ENCODE measurements at regions not wholly inside any gene's neighbourhood (a gene's known extent, or its start where the extent isn't known, plus 50 kb on each side); places are given as distances from the start of the nearest gene placed in this dataset.
A peak's percentile ranks its signal among the peaks of the same experiment; 100 is the strongest.

DNA sequence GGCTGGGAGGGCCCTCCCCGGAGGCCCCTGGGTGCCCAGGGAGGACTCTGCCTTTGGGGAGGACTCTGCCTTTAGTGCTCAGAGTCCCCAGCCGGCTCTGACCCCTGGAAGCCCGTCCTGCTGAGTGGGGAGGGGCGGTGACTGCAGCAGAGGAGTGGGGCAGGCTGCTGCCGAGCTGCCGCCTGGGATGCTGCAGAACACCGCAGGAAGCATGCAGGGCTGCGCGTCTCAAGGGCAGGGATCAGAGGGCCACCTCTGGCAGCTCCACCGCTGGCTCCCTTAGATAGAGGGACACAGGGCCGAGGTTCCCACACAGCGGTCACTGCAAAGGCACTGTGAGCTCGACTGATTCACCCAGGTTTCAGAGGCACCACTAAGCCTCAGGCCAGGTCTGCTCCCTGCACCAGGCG, 82.2 kb upstream of the GATA5 start:
- no peak overlapping the region for H3K27ac ChIP-seq (ENCODE audit: low read depth, low read length)
- no peak overlapping the region for H3K4me3 ChIP-seq (ENCODE audit: low read length in 2 of 2)
- DNase-seq: peak in 1 of 5 donors; percentile 11
- Mint-ChIP-seq H3K4me1 (peaks cover 0 to 4% (median under 1%) of the 10 kb centered on the region in 4 donors), H3K27me3 (peaks cover 10 to 20% of the 10 kb centered on the region in 2 donors), H3K36me3 (no peaks in the 10 kb centered on the region), H3K4me3 (no peak overlapping the region), H3K9me3 (no peaks in the 10 kb centered on the region), H3K27ac (no peak overlapping the region)
- CTCF ChIA-PET (ENCODE audit: partially characterized antibody): no interaction called here
- no peaks in the 10 kb centered on the region for H3K4me1 ChIP-seq (ENCODE audit: insufficient read depth, low read length)
- H3K9me3 ChIP-seq (ENCODE audit: control insufficient read depth in 1 of 2, low read length in 2 of 2): no peaks in the 10 kb centered on the region
- H3K36me3 ChIP-seq (ENCODE audit: insufficient read depth, low read length): no peaks in the 10 kb centered on the region
- intact Hi-C loops (cut with micrococcal nuclease): no loop called here
- H3K27me3 ChIP-seq (ENCODE audit: insufficient read depth, low read length): peaks cover 4% of the 10 kb centered on the region
- POLR2A ChIA-PET (ENCODE audit: partially characterized antibody): no interaction called here

DNA sequence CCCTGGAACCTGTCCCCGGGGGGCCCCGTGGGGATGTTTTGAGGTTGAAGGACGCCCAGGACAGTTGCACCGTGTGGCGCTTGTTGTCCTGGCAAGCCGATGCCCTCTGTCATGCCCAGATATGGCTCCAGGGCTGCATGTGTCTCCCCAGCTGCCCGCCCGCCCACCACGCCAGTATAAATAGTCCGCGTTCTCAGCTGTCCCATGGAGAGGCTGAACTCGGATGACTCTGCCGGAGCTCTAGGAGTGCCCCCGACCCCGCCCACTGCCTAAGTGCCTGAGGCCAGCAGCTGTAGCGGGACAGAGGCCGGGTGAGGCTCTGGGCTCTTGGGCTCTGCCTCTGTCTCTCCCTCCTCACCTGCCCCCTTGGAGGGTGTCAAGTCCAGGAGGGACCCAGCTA, 83.0 kb upstream of the GATA5 start:
- H3K4me3 ChIP-seq (ENCODE audit: low read length in 2 of 2): no peak overlapping the region
- H3K4me1 ChIP-seq (ENCODE audit: insufficient read depth, low read length): no peaks in the 10 kb centered on the region
- no peak for DNase-seq
- peaks cover 4% of the 10 kb centered on the region for H3K27me3 ChIP-seq (ENCODE audit: insufficient read depth, low read length)
- ChIA-PET POLR2A (ENCODE audit: partially characterized antibody) (no interaction called here), CTCF (ENCODE audit: partially characterized antibody) (no interaction called here)
- Mint-ChIP-seq H3K27me3 (peaks cover 9 to 16% of the 10 kb centered on the region in 2 donors), H3K9me3 (no peaks in the 10 kb centered on the region), H3K4me1 (peaks cover 0 to 4% (median under 1%) of the 10 kb centered on the region in 4 donors), H3K27ac (no peak overlapping the region), H3K4me3 (no peak overlapping the region), H3K36me3 (no peaks in the 10 kb centered on the region)
- intact Hi-C loops (cut with micrococcal nuclease): no loop called here
- no peaks in the 10 kb centered on the region for H3K9me3 ChIP-seq (ENCODE audit: control insufficient read depth in 1 of 2, low read length in 2 of 2)
- H3K27ac ChIP-seq (ENCODE audit: low read depth, low read length): no peak overlapping the region
- no peaks in the 10 kb centered on the region for H3K36me3 ChIP-seq (ENCODE audit: insufficient read depth, low read length)

DNA sequence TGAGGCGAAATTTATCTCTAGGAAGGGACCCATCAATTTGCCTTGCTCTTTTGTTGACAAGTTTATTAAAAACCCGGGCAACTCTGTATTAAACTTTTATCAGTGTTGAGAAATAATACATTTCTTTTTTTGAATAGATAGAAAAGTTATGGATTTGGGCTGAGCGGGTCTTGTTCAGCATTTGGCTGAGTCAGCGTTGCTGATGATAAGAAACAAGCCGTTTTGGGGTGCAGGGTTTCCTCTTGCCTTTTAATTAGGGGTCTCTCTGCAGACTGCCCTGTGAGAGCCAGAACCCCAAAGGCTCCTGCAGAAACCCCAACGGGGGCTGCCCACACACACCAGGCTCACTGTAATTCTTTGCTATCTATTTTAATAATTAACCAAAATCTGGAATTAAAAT, 82.1 kb upstream of the SLCO4A1 start:
- no peaks in the 10 kb centered on the region for H3K36me3 ChIP-seq (ENCODE audit: insufficient read depth, low read length)
- no peak for DNase-seq
- no peaks in the 10 kb centered on the region for H3K9me3 ChIP-seq (ENCODE audit: control insufficient read depth in 1 of 2, low read length in 2 of 2)
- H3K36me3 Mint-ChIP-seq: no peaks in the 10 kb centered on the region
- intact Hi-C loops (cut with micrococcal nuclease): no loop called here
- peaks cover 7 to 14% of the 10 kb centered on the region in 2 donors for H3K27me3 Mint-ChIP-seq
- POLR2A ChIA-PET (ENCODE audit: partially characterized antibody): no interaction called here
- CTCF ChIA-PET (ENCODE audit: partially characterized antibody): no interaction called here
- no peak overlapping the region for H3K4me3 Mint-ChIP-seq
- H3K4me1 ChIP-seq (ENCODE audit: insufficient read depth, low read length): no peaks in the 10 kb centered on the region
- H3K9me3 Mint-ChIP-seq: no peaks in the 10 kb centered on the region
- H3K27me3 ChIP-seq (ENCODE audit: insufficient read depth, low read length): peaks cover 4% of the 10 kb centered on the region
- H3K4me3 ChIP-seq (ENCODE audit: low read length in 2 of 2): no peak overlapping the region
- no peak overlapping the region for H3K27ac ChIP-seq (ENCODE audit: low read depth, low read length)
- H3K27ac Mint-ChIP-seq: no peak overlapping the region
- H3K4me1 Mint-ChIP-seq: peaks cover 0 to 4% (median under 1%) of the 10 kb centered on the region in 4 donors

DNA sequence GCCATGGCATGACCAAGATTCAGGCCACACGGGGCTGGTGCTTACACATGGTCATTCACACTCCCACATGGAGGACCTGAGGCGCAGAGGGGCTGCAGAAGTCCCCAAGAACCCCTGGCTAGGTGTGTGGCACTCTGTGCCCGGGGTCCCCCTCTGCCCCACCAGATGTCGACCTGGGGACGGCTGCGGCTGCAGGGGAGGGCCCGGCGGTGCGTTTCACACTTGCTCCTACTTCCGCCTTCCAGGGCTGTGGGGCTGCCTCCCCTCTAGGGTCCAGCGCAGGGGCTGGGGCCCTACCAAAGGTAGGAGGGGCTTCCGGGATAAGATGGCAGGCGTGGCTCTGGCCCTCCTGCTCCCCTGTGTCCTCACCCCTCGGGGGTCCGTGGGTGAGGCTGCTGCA, 81.1 kb upstream of the SLCO4A1 start:
- Histone ChIP-seq H3K9me3 (ENCODE audit: control insufficient read depth in 1 of 2, low read length in 2 of 2) (no peaks in the 10 kb centered on the region), H3K27me3 (ENCODE audit: insufficient read depth, low read length) (peaks cover 4% of the 10 kb centered on the region), H3K4me1 (ENCODE audit: insufficient read depth, low read length) (no peaks in the 10 kb centered on the region), H3K4me3 (ENCODE audit: low read length in 2 of 2) (no peak overlapping the region), H3K36me3 (ENCODE audit: insufficient read depth, low read length) (no peaks in the 10 kb centered on the region), H3K27ac (ENCODE audit: low read depth, low read length) (no peak overlapping the region)
- Mint-ChIP-seq H3K36me3 (no peaks in the 10 kb centered on the region), H3K9me3 (no peaks in the 10 kb centered on the region), H3K4me1 (peaks cover 0 to 4% (median under 1%) of the 10 kb centered on the region in 4 donors), H3K27ac (no peak overlapping the region), H3K27me3 (peaks cover 7 to 12% of the 10 kb centered on the region in 2 donors), H3K4me3 (peak overlapping the region in 1 of 8 donors; percentile 16)
- intact Hi-C loops (cut with micrococcal nuclease): no loop called here
- no peak for DNase-seq
- ChIA-PET POLR2A (ENCODE audit: partially characterized antibody) (no interaction called here), CTCF (ENCODE audit: partially characterized antibody) (no interaction called here)

DNA sequence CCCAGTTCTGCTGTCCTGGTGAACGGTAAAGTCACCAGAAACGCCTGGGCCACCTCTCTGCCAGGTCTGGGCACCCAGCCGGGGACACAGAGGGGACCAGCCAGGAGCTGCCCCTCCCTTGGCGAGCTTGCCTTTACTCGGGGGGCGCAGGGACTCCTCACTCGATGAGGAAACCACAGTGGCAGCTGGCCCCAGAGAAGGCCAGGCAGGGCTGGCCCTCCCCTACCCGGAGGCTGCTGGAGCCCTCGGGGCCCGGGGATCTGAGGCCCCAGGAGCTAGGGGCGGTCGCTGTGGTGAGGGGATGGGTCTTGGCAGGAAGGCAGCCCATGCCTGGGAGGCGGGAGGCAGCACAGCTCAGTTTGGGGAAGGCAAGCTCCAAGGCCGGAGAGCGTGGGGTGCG, 80.4 kb upstream of the SLCO4A1 start:
- no peaks in the 10 kb centered on the region for H3K36me3 Mint-ChIP-seq
- H3K27me3 Mint-ChIP-seq: peaks cover 7 to 12% of the 10 kb centered on the region in 2 donors
- no peak overlapping the region for H3K27ac ChIP-seq (ENCODE audit: low read depth, low read length)
- no peaks in the 10 kb centered on the region for H3K36me3 ChIP-seq (ENCODE audit: insufficient read depth, low read length)
- peak overlapping the region in 1 of 8 donors; percentile 17 for H3K4me3 Mint-ChIP-seq
- intact Hi-C loops (cut with micrococcal nuclease): no loop called here
- H3K9me3 Mint-ChIP-seq: no peaks in the 10 kb centered on the region
- no peaks in the 10 kb centered on the region for H3K4me1 ChIP-seq (ENCODE audit: insufficient read depth, low read length)
- H3K4me3 ChIP-seq (ENCODE audit: low read length in 2 of 2): no peak overlapping the region
- DNase-seq: peak in 1 of 5 donors; percentile 6
- H3K27me3 ChIP-seq (ENCODE audit: insufficient read depth, low read length): peaks cover 4% of the 10 kb centered on the region
- H3K4me1 Mint-ChIP-seq: peaks cover 0 to 4% (median under 1%) of the 10 kb centered on the region in 4 donors
- no peak overlapping the region for H3K27ac Mint-ChIP-seq
- CTCF ChIA-PET (ENCODE audit: partially characterized antibody): interaction anchor here (0.6 kb wide), 1 partner anchor 247 kb away, joined by 3 read pairs; no protein-coding TSS in a partner anchor
- POLR2A ChIA-PET (ENCODE audit: partially characterized antibody): interaction anchor here (0.6 kb wide), 1 partner anchor 287 kb away, joined by 3 read pairs; no protein-coding TSS in a partner anchor
- H3K9me3 ChIP-seq (ENCODE audit: control insufficient read depth in 1 of 2, low read length in 2 of 2): no peaks in the 10 kb centered on the region

DNA sequence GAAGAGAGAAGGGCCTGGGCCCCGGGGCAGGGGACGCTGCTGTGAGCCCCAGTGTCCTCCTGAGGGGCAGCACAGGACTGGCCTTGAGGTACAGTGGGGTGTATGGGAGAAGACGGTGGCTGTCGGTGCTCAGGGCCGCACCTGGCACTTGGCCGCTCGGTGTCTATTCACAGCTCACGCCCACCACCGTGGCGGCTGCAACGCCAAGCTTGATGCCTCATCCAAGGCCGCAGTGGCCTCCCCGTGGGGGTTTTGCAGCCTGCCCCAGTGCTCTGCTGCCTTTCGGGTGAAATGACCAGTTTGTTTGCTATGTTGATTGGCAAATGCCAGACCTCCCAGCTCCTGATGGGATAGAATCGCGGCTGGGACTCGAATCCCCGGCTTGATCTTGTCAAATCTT, 79.5 kb upstream of the SLCO4A1 start:
- no peaks in the 10 kb centered on the region for H3K4me1 ChIP-seq (ENCODE audit: insufficient read depth, low read length)
- peak in 1 of 5 donors; percentile 25 for DNase-seq
- intact Hi-C loops (cut with micrococcal nuclease): no loop called here
- ChIA-PET POLR2A (ENCODE audit: partially characterized antibody) (no interaction called here), CTCF (ENCODE audit: partially characterized antibody) (no interaction called here)
- H3K27ac ChIP-seq (ENCODE audit: low read depth, low read length): no peak overlapping the region
- Mint-ChIP-seq H3K4me3 (no peak overlapping the region), H3K9me3 (no peaks in the 10 kb centered on the region), H3K36me3 (no peaks in the 10 kb centered on the region), H3K27ac (no peak overlapping the region), H3K4me1 (peaks cover 0 to 4% (median under 1%) of the 10 kb centered on the region in 4 donors), H3K27me3 (peaks cover 8 to 11% of the 10 kb centered on the region in 2 donors)
- H3K9me3 ChIP-seq (ENCODE audit: control insufficient read depth in 1 of 2, low read length in 2 of 2): no peaks in the 10 kb centered on the region
- no peaks in the 10 kb centered on the region for H3K36me3 ChIP-seq (ENCODE audit: insufficient read depth, low read length)
- H3K27me3 ChIP-seq (ENCODE audit: insufficient read depth, low read length): peaks cover 4% of the 10 kb centered on the region
- H3K4me3 ChIP-seq (ENCODE audit: low read length in 2 of 2): no peak overlapping the region

DNA sequence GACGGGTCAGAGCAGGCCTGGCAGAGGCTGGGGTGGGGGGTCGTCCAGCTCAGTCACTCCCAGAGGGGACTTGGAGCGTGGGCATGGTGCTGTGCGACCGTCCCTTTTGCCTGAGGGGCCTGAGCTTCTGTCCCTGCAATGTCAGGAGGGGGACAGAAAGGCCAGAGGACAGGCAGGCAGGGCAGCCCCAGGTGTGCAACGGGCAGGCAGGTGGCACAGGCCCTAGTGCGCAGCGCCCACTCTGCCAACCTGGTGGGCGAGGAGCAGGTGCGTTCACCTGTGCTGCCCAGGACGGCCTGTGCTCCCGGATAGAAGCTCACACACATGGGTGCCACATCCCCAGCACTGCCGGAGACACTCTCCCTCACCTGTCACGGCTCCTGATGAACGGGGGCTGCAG, 78.7 kb upstream of the SLCO4A1 start:
- peak in 1 of 5 donors; percentile 19 for DNase-seq
- ChIA-PET CTCF (ENCODE audit: partially characterized antibody) (no interaction called here), POLR2A (ENCODE audit: partially characterized antibody) (no interaction called here)
- intact Hi-C loops (cut with micrococcal nuclease): no loop called here
- Histone ChIP-seq H3K4me3 (ENCODE audit: low read length in 2 of 2) (no peak overlapping the region), H3K36me3 (ENCODE audit: insufficient read depth, low read length) (no peaks in the 10 kb centered on the region), H3K27ac (ENCODE audit: low read depth, low read length) (no peak overlapping the region), H3K9me3 (ENCODE audit: control insufficient read depth in 1 of 2, low read length in 2 of 2) (no peaks in the 10 kb centered on the region), H3K27me3 (ENCODE audit: insufficient read depth, low read length) (peaks cover 4% of the 10 kb centered on the region), H3K4me1 (ENCODE audit: insufficient read depth, low read length) (no peaks in the 10 kb centered on the region)
- H3K27me3 Mint-ChIP-seq: peaks cover 6 to 11% of the 10 kb centered on the region in 2 donors
- H3K9me3 Mint-ChIP-seq: no peaks in the 10 kb centered on the region
- H3K4me3 Mint-ChIP-seq: no peak overlapping the region
- H3K4me1 Mint-ChIP-seq: peaks cover 0 to 4% (median under 1%) of the 10 kb centered on the region in 4 donors
- no peak overlapping the region for H3K27ac Mint-ChIP-seq
- H3K36me3 Mint-ChIP-seq: no peaks in the 10 kb centered on the region
